ENCODE measurements at regions not wholly inside any gene's neighbourhood (a gene's known extent, or its start where the extent isn't known, plus 50 kb on each side); places are given as distances from the start of the nearest gene placed in this dataset.

GRCh38 chr10:123378302-123378701, 224.1 kb downstream of the BUB3 start (continued):
- TF ChIP-seq TFDP2 (CRISPR knock-in tag; IDR thresholded peaks at IDR 0.05) (no peak), BRF2 (CRISPR knock-in tag; IDR thresholded peaks at IDR 0.05) (no peak), CHCHD3 (CRISPR knock-in tag; IDR thresholded peaks at IDR 0.05) (no peak), ZBED4 (CRISPR knock-in tag; IDR thresholded peaks at IDR 0.05; ENCODE audit: borderline replicate concordance) (no peak), SOX6 (IDR thresholded peaks at IDR 0.05) (no peak), SOX6 (CRISPR knock-in tag; IDR thresholded peaks at IDR 0.05) (no peak), JUNB (CRISPR knock-in tag; IDR thresholded peaks at IDR 0.05; ENCODE audit: borderline replicate concordance) (no peak), ZBTB37 (CRISPR knock-in tag; IDR thresholded peaks at IDR 0.05) (no peak)

Measured in HepG2 (cell line).